ENCODE measurements at regions not wholly inside any gene's neighbourhood (a gene's known extent, or its start where the extent isn't known, plus 50 kb on each side); places are given as distances from the start of the nearest gene placed in this dataset.
"Not testable (repeated sequence)": the region's sequence is repeated elsewhere in the genome, so short reads cannot be mapped to it uniquely, and the experiment has no call there.

DNA sequence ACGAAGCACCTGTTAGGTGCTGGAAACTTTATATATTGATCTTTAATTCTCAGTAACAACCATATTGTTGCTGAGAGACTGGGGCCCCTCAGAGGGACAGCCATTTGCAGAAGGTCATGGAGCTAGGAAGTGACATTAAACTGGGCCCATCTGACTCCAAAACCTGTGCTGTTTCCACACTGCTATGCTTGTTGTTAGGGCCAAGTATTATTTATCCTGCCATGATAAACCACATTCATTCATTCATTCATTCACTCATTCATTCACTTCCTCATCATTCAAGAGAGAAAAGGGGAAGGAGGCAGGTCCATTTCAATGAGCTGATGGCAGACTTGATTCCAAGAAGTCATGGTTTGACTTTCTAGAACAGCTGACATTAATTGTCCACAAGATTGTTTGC is 237.4 kb downstream of the STIM2 start:
- Mint-ChIP-seq H3K36me3 (ENCODE audit: low read depth) (no peaks in the 10 kb centered on the region), H3K4me1 (ENCODE audit: low read depth) (peaks cover 10% of the 10 kb centered on the region), H3K27ac (no peak overlapping the region), H3K27me3 (peaks cover 51% of the 10 kb centered on the region), H3K9me3 (no peaks in the 10 kb centered on the region), H3K4me3 (no peak overlapping the region)
- intact Hi-C loops (cut with micrococcal nuclease) = no loop called here

DNA sequence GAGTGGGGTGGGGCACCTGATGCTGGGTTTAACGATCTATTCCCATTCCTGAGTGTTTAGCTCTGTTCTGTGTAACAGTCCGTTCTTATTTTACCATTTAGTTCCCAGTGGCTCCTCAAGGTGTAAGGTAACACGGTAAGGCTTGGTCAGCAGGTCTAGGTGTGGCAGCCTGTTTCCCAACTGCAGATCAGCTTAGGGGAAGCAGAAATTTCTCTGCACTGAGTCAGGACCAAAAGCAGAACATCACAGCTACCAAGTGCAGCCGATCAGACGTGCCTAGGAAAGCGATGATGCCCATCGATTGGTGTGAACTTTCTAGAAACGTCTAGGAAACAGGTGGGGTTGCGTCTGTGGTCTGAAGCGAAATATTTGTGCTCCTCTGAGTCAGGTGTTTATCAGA is 240.1 kb downstream of the STIM2 start:
- H3K4me1 Mint-ChIP-seq (ENCODE audit: low read depth) = peaks cover 10% of the 10 kb centered on the region
- intact Hi-C loops (cut with micrococcal nuclease) = no loop called here

DNA sequence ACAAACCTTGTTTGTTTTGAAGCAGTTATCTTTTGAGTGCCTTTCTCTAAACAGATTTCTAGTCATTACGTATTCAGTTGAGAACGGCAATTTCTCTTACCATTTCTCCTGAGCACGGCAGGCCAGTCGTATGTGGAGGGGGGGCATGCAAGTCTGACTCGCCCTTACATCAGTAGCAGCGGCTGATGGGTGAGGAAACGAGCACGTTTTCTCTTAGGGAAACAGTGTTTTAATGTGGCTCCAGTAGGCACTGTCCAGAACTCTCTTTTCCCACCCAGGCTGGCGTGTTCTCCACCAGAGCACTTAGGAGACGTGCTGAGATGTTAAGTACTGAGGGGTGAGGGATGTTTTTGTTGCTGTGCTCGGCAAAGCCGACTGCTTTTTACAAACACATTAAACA is 240.5 kb downstream of the STIM2 start:
- Mint-ChIP-seq H3K27me3 (peaks cover 51% of the 10 kb centered on the region), H3K36me3 (ENCODE audit: low read depth) (no peaks in the 10 kb centered on the region), H3K4me3 (no peak overlapping the region), H3K4me1 (ENCODE audit: low read depth) (peaks cover 10% of the 10 kb centered on the region), H3K27ac (no peak overlapping the region), H3K9me3 (no peaks in the 10 kb centered on the region)
- intact Hi-C loops (cut with micrococcal nuclease) = no loop called here

More for the DNA sequence above, 240.1 kb downstream of the STIM2 start:
- no peak overlapping the region for H3K4me3 Mint-ChIP-seq
- H3K27me3 Mint-ChIP-seq = peaks cover 51% of the 10 kb centered on the region
- no peak overlapping the region for H3K27ac Mint-ChIP-seq
- H3K36me3 Mint-ChIP-seq (ENCODE audit: low read depth) = no peaks in the 10 kb centered on the region
- no peaks in the 10 kb centered on the region for H3K9me3 Mint-ChIP-seq

DNA sequence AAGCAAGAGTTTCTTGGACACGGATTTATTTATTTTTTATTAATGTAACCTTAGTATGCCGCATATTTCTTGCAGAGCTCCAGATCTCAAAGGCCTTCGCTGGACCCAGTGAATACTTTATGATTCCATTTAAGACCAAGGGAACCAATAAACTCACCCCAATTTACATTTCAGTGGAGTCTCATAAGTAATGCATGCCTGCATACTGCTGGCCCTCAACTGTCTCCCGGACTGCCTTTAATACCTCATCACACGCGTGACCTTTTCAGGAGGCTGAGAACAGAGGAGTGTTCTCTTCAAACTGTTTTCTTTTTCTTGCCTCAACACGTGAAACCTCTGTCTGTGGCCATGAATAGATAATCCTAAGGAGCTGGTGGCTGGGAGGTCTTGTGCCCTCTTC is 240.9 kb downstream of the STIM2 start:
- peaks cover 10% of the 10 kb centered on the region for H3K4me1 Mint-ChIP-seq (ENCODE audit: low read depth)
- H3K36me3 Mint-ChIP-seq (ENCODE audit: low read depth) = no peaks in the 10 kb centered on the region
- H3K27ac Mint-ChIP-seq = no peak overlapping the region
- peaks cover 54% of the 10 kb centered on the region for H3K27me3 Mint-ChIP-seq
- intact Hi-C loops (cut with micrococcal nuclease) = no loop called here
- no peaks in the 10 kb centered on the region for H3K9me3 Mint-ChIP-seq
- no peak overlapping the region for H3K4me3 Mint-ChIP-seq

DNA sequence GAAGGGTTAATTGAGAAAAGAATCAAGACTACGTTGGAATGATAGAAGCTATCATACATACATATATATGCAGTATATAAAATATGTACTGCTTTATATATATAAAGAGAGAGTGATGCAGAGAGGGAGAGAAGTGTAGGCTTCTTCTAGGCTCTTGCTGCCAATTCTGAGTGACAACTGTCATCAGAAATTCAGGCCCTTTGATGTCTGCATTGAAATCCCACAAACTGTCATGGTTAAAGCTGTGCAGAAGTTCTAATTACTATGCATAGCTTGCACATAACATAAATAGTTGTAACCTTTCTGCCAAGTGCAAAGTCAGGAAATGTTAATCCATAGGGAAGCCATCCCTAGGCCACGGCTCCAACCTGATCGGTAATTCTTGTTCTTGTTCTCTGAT is 251.0 kb downstream of the STIM2 start:
- Mint-ChIP-seq H3K4me1 (ENCODE audit: low read depth) (no peaks in the 10 kb centered on the region), H3K27ac (no peak overlapping the region)

DNA sequence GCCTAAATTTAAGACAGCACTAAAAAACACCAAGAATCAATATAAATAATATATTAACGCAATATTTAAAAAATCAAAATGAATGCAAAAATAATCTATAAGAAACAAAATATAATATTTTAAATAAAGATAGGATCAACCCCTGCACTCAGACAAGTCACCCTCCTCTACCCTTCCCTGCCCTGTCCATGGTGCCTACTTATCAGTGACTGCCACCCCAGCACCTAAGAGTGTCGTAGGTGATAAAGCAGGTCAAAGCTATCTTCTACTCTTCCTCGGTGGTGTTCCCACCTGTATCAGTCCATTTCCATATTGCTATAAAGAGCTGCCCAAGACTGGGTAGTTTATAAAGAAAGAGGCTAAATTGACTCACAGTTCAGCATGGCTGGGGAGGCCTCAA is 251.9 kb downstream of the STIM2 start:
- H3K4me3 Mint-ChIP-seq = no peak overlapping the region
- no peak overlapping the region for H3K27ac Mint-ChIP-seq
- H3K9me3 Mint-ChIP-seq = no peaks in the 10 kb centered on the region
- no peaks in the 10 kb centered on the region for H3K36me3 Mint-ChIP-seq (ENCODE audit: low read depth)
- intact Hi-C loops (cut with micrococcal nuclease) = no loop called here
- H3K4me1 Mint-ChIP-seq (ENCODE audit: low read depth) = no peaks in the 10 kb centered on the region
- H3K27me3 Mint-ChIP-seq = peaks cover 24% of the 10 kb centered on the region

More for the DNA sequence above, 251.0 kb downstream of the STIM2 start:
- Mint-ChIP-seq H3K36me3 (ENCODE audit: low read depth) (no peaks in the 10 kb centered on the region), H3K9me3 (no peaks in the 10 kb centered on the region), H3K4me3 (no peak overlapping the region), H3K27me3 (peaks cover 25% of the 10 kb centered on the region)
- intact Hi-C loops (cut with micrococcal nuclease) = no loop called here

DNA sequence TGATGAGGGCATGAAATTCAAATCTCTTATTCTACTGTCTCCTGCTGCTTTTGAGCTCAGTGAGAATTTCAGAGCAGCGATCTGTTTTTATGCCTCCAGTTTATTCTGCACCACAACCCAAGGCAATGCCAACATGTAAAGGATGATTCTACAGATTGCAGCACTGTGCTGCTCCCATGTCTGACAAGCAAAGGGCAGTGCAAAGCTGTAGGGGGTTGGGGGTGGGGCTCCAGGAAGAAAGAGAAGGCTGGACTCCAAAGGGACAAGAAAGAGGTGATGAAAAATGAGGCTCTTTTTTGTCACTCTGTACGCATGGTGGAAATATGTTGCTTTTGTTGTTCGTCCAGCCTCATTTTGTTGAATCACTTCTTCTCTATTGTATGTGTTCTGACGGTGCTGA is 254.6 kb downstream of the STIM2 start:
- intact Hi-C loops (cut with micrococcal nuclease) = no loop called here
- Mint-ChIP-seq H3K4me1 (ENCODE audit: low read depth) (no peaks in the 10 kb centered on the region), H3K4me3 (no peak overlapping the region), H3K9me3 (no peaks in the 10 kb centered on the region), H3K36me3 (ENCODE audit: low read depth) (no peaks in the 10 kb centered on the region), H3K27me3 (peaks cover 15% of the 10 kb centered on the region), H3K27ac (no peak overlapping the region)

DNA sequence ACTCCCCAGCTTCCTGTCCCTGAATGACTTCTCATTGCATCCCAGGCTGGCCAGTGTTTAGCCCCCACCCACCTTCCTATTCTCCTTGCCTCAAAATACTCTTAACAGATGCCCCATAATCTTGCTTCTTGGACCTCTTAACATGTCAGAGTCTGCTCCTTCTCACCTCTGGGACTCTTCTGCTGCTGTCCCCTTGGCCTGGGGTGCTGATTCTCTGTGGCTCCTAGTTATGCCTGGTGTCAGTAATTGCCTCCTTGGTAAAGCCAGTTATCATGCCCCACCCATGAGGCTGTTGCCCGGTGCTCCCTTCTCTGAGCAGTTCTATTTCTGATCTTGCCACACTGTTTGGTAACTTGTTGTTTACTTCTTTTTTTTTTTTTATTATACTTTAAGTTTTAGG is 256.8 kb downstream of the STIM2 start:
- Mint-ChIP-seq H3K36me3 (ENCODE audit: low read depth) (no peaks in the 10 kb centered on the region), H3K9me3 (no peaks in the 10 kb centered on the region), H3K4me1 (ENCODE audit: low read depth) (no peaks in the 10 kb centered on the region), H3K27ac (no peak overlapping the region), H3K27me3 (peaks cover 18% of the 10 kb centered on the region), H3K4me3 (no peak overlapping the region)
- intact Hi-C loops (cut with micrococcal nuclease) = no loop called here

DNA sequence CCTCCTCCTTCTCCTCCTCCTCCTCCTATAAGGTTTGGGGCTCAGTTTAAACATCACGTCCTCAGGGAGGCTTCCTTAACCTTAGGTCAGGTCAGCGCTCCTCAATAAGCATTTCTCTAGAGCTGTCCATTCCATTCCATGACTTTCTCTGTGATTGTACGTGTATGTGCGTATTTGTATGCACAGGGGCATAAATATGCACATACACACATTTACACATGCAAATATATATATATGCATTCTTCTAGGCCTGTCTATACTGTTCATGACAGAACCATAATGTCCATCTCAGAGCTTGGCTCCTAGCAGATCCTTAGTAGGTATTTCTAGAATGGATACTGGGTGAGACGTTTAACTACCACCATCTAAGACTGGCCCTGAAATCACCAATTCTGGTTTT is 258.6 kb downstream of the STIM2 start:
- H3K27me3 Mint-ChIP-seq = peaks cover 14% of the 10 kb centered on the region
- H3K4me1 Mint-ChIP-seq (ENCODE audit: low read depth) = no peaks in the 10 kb centered on the region
- intact Hi-C loops (cut with micrococcal nuclease) = no loop called here
- H3K36me3 Mint-ChIP-seq (ENCODE audit: low read depth) = no peaks in the 10 kb centered on the region
- no peak overlapping the region for H3K27ac Mint-ChIP-seq
- H3K9me3 Mint-ChIP-seq = no peaks in the 10 kb centered on the region
- H3K4me3 Mint-ChIP-seq = no peak overlapping the region

DNA sequence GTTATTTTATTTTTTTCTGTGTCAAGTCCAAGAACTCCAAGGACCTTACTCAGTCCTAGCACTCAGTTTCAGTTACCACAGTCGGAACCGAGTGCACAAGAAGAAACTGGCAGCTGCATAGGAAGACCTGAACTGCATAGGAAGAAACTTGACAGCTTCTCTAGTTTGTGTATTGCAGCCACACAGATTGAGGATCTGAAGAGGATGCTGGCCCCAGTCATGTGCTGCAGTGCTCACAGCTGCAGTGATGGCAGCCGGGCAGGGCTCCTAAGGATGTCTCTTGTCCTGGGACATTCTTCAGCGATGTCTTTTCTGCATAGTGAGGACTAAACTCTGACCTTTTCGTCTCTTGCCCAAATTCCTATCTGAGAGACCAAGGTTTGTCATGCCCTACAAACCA is 261.2 kb downstream of the STIM2 start:
- H3K36me3 Mint-ChIP-seq (ENCODE audit: low read depth) = no peaks in the 10 kb centered on the region
- no peak overlapping the region for H3K4me3 Mint-ChIP-seq
- H3K9me3 Mint-ChIP-seq = no peaks in the 10 kb centered on the region
- intact Hi-C loops (cut with micrococcal nuclease) = no loop called here
- peaks cover 8% of the 10 kb centered on the region for H3K27me3 Mint-ChIP-seq
- no peak overlapping the region for H3K27ac Mint-ChIP-seq
- H3K4me1 Mint-ChIP-seq (ENCODE audit: low read depth) = no peaks in the 10 kb centered on the region

DNA sequence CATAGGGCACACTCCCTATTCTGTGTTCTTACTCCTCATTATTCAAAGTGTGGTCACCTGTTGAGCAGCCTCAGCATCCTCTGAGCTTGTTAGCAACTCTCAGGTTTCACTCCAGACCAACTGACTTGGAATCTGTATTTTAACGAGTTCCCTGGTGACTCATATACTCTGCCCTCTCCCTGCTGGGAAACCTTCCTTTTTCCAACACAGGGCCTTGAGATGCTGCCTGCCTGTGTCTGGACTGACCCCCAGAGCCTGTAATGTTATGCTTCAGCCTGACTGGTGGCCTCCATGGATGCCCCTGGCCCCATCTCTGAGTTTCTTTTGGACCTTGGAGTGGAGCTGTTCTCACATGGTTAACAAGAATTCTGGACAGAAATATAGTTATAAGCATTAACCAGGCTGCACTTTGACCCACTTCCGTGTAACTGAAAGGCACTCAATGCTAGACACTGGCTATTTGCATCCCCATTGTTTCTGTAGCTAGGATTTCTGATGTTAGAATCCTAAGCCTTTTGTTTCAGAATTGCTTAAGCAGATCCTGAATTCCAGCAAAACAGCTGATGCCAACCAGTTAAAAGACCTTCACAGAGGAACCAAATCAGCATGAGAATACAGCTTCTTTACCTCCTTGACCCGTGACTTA is 262.6 kb downstream of the STIM2 start:
- Mint-ChIP-seq H3K4me1 (ENCODE audit: low read depth) (no peaks in the 10 kb centered on the region), H3K27me3 (peaks cover 8% of the 10 kb centered on the region), H3K36me3 (ENCODE audit: low read depth) (no peaks in the 10 kb centered on the region), H3K27ac (no peak overlapping the region), H3K9me3 (no peaks in the 10 kb centered on the region), H3K4me3 (no peak overlapping the region)
- intact Hi-C loops (cut with micrococcal nuclease) = no loop called here

DNA sequence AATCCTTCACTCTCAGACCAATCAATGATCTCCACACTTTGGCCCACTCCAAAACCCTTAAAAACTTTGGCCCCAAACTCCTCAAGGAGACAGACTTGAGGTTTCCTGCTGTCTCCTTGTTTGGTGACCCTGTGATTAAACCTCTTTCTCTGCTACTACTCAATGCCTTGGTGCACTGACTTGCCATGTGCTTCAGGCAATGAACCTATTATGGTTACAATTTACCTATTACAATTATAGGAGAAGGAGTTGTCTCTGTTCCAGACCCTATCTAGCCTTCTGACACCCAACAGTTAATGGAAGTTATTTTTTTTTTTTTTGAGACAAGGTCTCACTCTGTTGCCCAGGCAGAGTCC is 263.1 kb downstream of the STIM2 start:
- intact Hi-C loops (cut with micrococcal nuclease) = no loop called here
- Mint-ChIP-seq H3K27me3 (peaks cover 8% of the 10 kb centered on the region), H3K9me3 (no peaks in the 10 kb centered on the region), H3K27ac (no peak overlapping the region), H3K36me3 (ENCODE audit: low read depth) (no peaks in the 10 kb centered on the region), H3K4me1 (ENCODE audit: low read depth) (no peaks in the 10 kb centered on the region), H3K4me3 (no peak overlapping the region)

DNA sequence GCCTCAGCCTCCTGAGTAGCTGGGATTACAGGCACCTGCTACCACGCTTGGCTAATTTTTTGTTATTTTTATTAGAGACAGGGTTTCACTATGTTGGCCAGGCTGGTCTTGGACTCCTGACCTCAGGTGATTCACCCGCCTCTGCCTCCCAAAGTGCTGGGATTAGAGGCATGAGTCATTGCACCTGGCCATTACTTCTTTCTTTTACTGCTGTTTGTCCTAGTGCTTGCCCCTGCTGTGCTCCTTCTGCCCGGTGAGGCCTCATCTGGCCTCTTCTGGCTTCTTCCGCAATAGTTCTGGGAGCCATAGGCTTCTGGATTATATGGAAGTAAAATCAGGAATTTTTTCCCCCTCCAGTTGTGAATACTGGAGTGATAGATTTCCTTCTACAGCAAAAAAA is 266.3 kb downstream of the STIM2 start:
- H3K4me1 Mint-ChIP-seq (ENCODE audit: low read depth); H3K4me3 Mint-ChIP-seq; H3K27ac Mint-ChIP-seq; H3K27me3 Mint-ChIP-seq; intact Hi-C loops (cut with micrococcal nuclease); H3K9me3 Mint-ChIP-seq; H3K36me3 Mint-ChIP-seq (ENCODE audit: low read depth): not testable (repeated sequence)

DNA sequence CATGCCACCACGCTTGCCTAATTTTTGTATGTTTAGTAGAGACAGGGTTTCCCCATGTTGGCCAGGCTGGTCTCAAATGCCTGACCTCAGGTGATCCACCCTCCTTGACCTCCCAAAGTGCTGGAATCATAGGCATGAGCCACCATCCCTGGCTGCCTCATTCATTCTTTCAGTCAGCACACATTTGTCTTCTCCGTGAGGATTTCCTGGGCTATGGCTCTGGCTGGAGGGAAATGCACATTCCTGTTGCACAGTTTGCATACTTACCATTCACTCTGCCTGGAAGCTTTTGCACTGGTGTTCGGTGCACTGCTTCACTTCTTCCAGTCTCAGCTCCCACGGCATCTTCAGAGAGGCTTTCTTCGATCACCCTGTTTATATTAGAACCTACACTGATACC is 267.8 kb downstream of the STIM2 start:
- Mint-ChIP-seq H3K27me3 (peaks cover 2% of the 10 kb centered on the region), H3K27ac (no peak overlapping the region), H3K9me3 (peaks cover 3% of the 10 kb centered on the region), H3K4me3 (no peak overlapping the region), H3K4me1 (ENCODE audit: low read depth) (no peaks in the 10 kb centered on the region), H3K36me3 (ENCODE audit: low read depth) (no peaks in the 10 kb centered on the region)
- intact Hi-C loops (cut with micrococcal nuclease) = no loop called here

DNA sequence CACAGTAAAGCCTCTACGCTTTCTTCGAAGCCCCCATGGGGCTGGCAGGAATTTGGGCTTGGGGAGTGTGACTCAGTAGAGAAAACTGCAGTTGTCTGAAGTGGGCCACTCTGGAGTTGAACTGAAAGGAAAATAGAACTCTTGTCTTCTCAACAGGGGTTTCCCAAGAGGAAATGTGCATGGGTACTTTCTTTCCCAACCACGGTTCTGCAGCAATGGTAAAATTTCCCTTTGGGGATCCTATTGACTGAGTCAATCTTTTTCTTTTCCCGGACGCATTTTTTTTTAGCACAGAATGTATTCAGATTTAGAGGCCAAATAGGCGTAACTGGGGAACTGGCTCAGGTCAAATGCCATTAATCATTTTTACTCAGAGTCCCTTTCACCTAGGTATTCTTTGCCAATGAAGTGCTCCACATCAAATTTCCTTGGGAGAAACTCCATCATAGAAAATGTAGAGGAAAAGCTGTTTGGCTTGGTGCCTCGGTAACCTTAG is 269.3 kb downstream of the STIM2 start:
- Mint-ChIP-seq H3K36me3 (ENCODE audit: low read depth) (no peaks in the 10 kb centered on the region), H3K4me1 (ENCODE audit: low read depth) (no peaks in the 10 kb centered on the region), H3K4me3 (no peak overlapping the region), H3K9me3 (peaks cover 16% of the 10 kb centered on the region), H3K27ac (no peak overlapping the region), H3K27me3 (peaks cover 2% of the 10 kb centered on the region)
- intact Hi-C loops (cut with micrococcal nuclease) = no loop called here

Data from dendritic cell treated with granulocyte-macrophage colony-stimulating factor and Interleukin-4, amounts not matched to agents 40 ng/mL and 50 ng/mL, for 4 days (primary cell).